ENCODE measurements at regions not wholly inside any gene's neighbourhood (a gene's known extent, or its start where the extent isn't known, plus 50 kb on each side); places are given as distances from the start of the nearest gene placed in this dataset.

- Mint-ChIP-seq H3K4me3 (peak overlapping the region; percentile 81), H3K36me3 (ENCODE audit: low read depth) (peaks cover 24% of the 10 kb centered on the region), H3K27ac (peak overlapping the region; percentile 97), H3K4me1 (peaks cover 65% of the 10 kb centered on the region), H3K9me3 (no peaks in the 10 kb centered on the region), H3K27me3 (peaks cover 38% of the 10 kb centered on the region)
- CTCF ChIA-PET = interaction anchor here (0.6 to 3.0 kb wide), 13 partner anchors 9 to 916 kb away, joined by 3 to 9 read pairs (median 3); partner anchors contain the start of genes SPRYD7 and TRIM13
- POLR2A ChIA-PET = interaction anchor here (2.1 kb wide), 2 partner anchors 45 to 786 kb away, joined by 7 to 9 read pairs; no protein-coding TSS in a partner anchor
- peak; percentile 32 for DNase-seq
Measured at GRCh38 chr13:50126263-50126992, 111.2 kb downstream of the KCNRG start.

GRCh38 chr13:50126993-50127725 lies 111.9 kb downstream of the KCNRG start:
- Mint-ChIP-seq H3K4me3 (peak overlapping the region; percentile 81), H3K27me3 (peaks cover 45% of the 10 kb centered on the region), H3K36me3 (ENCODE audit: low read depth) (peaks cover 21% of the 10 kb centered on the region), H3K4me1 (peaks cover 66% of the 10 kb centered on the region), H3K9me3 (no peaks in the 10 kb centered on the region), H3K27ac (peak overlapping the region; percentile 97)
- CTCF ChIA-PET = interaction anchor here (0.7 to 3.0 kb wide), 10 partner anchors 15 to 970 kb away, joined by 3 to 9 read pairs (median 3); partner anchors contain the start of gene TRIM13
- DNase-seq = peak; percentile 64
- POLR2A ChIA-PET = interaction anchor here (2.1 kb wide), 1 partner anchor 45 kb away, joined by 7 read pairs; no protein-coding TSS in a partner anchor

DNA sequence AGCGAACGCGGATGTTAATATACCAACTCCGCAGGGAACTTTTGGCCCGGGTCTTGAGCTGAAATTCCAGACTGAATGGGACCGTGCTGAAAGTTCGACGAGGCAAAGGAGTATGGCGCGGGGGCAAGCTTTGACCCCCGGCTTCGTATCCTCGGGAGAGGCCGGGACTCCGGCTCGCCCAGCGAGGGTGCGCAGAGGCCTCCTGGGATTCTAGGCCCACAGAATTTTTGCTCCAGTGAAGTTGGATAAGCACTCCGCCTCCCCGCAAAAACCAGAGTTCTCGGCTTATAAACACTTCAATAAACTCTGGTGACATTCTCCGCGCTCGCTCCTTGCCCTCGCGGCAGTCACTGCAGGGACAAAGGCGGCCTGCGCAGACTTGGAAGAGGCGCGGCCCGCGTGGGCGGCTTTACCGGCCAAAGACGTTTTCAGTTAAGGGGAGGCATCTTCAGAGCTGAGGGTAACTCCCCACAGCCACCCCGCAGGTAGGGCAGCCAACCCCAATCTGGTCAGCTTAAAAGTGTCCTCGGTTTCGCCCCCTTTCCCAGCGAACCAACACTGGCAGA lies 112.6 kb downstream of the KCNRG start:
- ChIA-PET POLR2A (interaction anchor here (2.1 kb wide), 1 partner anchor 46 kb away, joined by 7 read pairs; no protein-coding TSS in a partner anchor), CTCF (interaction anchor here (0.7 to 1.7 kb wide), 5 partner anchors 46 to 969 kb away, joined by 3 read pairs; no protein-coding TSS in a partner anchor)
- Mint-ChIP-seq H3K27ac (peak overlapping the region; percentile 62), H3K4me1 (peaks cover 66% of the 10 kb centered on the region), H3K36me3 (ENCODE audit: low read depth) (peaks cover 18% of the 10 kb centered on the region), H3K27me3 (peaks cover 47% of the 10 kb centered on the region), H3K9me3 (no peaks in the 10 kb centered on the region), H3K4me3 (peak overlapping the region; percentile 81)
- DNase-seq = no peak

DNA sequence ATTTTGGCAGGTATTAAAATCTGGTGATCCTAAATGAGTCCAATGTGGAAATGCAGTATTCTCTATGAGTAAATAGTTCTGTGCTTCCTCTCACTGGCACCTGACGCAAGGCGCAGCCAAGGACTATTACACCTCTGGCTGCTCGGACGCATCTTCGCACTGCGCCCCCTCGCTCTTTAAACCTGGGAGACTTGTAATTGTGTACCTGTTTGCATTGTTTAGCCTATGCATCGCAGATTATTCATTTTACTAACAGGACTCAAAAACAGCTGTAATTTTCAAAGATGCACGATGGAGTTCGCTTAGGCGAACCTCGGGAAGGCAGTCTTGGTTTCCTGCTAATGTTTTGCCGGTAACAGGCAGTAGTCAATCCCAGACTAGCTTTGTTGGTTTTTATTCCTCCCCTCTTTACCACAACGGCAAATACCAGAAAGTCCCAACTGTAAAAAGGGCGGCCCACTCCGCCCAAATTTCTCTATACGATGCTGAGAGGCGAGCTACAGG lies 113.2 kb downstream of the KCNRG start:
- Mint-ChIP-seq H3K27me3 (peaks cover 51% of the 10 kb centered on the region), H3K9me3 (no peaks in the 10 kb centered on the region), H3K4me1 (peaks cover 59% of the 10 kb centered on the region), H3K4me3 (peak overlapping the region; percentile 6), H3K36me3 (ENCODE audit: low read depth) (peaks cover 14% of the 10 kb centered on the region), H3K27ac (peak overlapping the region; percentile 84)
- ChIA-PET POLR2A (interaction anchor here (0.6 kb wide), 1 partner anchor 48 kb away, joined by 3 read pairs; no protein-coding TSS in a partner anchor), CTCF (interaction anchor here (0.8 kb wide), 1 partner anchor 50 kb away, joined by 3 read pairs; no protein-coding TSS in a partner anchor)
- no peak for DNase-seq

DNA sequence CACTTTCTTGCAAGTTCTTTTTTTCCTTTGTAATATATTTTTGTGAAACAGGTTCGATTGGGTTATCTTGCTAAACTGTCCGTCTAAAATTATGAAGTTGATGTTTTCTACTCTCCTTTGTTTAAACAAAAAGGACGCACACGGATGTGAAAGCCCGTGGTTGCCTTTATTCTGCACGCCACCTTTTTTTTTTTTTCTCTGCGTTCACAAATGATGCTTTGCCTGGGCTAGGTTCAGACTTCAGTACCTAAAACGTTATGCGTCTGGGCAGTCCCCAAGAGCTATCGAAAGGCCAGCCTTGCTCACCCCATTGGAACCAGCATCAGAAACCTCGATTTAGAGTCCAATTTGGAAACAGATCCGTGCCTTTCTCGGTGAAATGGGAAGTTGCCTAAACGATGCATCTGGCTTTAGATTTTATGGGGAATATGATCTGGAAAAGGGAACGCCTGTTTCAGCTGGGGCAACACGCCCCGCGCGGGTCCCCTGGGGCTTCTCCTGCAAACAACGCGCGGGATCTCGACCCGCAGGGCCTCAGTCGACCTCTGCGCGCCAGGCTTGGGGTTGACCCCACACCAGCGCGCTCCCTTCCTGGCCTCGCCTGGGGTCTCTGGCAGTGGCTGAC lies 113.9 kb downstream of the KCNRG start:
- Mint-ChIP-seq H3K4me3 (peak overlapping the region; percentile 60), H3K9me3 (peaks cover 5% of the 10 kb centered on the region), H3K4me1 (peaks cover 56% of the 10 kb centered on the region), H3K27me3 (peaks cover 58% of the 10 kb centered on the region), H3K27ac (peak overlapping the region; percentile 84), H3K36me3 (ENCODE audit: low read depth) (peaks cover 17% of the 10 kb centered on the region)
- ChIA-PET CTCF (no interaction called here), POLR2A (interaction anchor here (0.6 kb wide), 1 partner anchor 49 kb away, joined by 3 read pairs; no protein-coding TSS in a partner anchor)
- peak; percentile 11 for DNase-seq

GRCh38 chr13:50129706-50130122 lies 114.5 kb downstream of the KCNRG start:
- Mint-ChIP-seq H3K4me3 (peak overlapping the region; percentile 63), H3K27me3 (peaks cover 63% of the 10 kb centered on the region), H3K9me3 (peaks cover 5% of the 10 kb centered on the region), H3K4me1 (peaks cover 56% of the 10 kb centered on the region), H3K27ac (peak overlapping the region; percentile 72), H3K36me3 (ENCODE audit: low read depth) (peaks cover 17% of the 10 kb centered on the region)
- ChIA-PET CTCF (no interaction called here), POLR2A (no interaction called here)
- no peak for DNase-seq

DNA sequence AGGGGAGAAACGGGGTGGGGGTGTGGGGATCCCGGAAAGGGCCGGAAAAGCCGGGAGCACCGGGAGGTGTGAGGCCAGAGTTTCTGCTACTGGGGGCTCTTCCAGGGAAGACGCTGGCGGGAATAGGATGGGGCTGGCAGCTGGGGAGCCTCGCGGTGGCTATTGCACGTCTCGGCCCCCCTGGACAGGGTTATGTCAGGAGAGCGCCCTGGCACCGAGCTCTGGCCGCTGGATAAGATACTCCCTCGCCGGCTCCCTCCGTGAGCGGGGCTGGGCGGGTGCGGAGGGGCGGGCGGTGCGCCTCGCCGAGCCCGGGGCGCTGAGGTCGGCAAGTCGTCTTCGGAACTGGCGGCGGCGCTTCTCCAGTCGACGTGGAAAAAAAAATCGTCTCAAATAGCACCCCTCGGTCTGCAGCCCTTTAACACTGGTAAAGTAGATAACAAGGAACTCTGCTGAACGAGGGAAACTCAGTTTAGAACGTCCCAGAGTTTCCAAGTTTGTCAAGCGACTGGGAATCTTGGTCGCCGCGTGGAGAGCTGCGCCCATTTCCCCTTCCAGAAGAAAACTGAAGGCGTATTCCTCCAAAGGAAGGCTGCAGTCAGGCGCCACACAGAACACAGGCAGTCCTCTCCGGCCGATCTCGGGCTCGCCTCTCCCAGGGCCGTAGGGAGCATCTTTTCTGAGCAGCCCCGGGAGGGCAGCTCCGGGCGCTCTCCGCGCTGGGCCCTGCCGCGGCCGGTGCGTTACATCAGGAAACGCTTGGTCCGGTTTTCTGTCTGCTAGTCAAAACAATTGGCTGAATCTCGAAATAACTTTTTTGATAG lies 115.1 kb downstream of the KCNRG start:
- CTCF ChIA-PET = no interaction called here
- Mint-ChIP-seq H3K27ac (peak overlapping the region; percentile 60), H3K4me1 (peaks cover 56% of the 10 kb centered on the region), H3K36me3 (ENCODE audit: low read depth) (peaks cover 17% of the 10 kb centered on the region), H3K27me3 (peaks cover 69% of the 10 kb centered on the region), H3K9me3 (peaks cover 5% of the 10 kb centered on the region), H3K4me3 (peak overlapping the region; percentile 63)
- POLR2A ChIA-PET = interaction anchor here (0.6 kb wide), 1 partner anchor 1152 kb away, joined by 4 read pairs; no protein-coding TSS in a partner anchor
- DNase-seq = peak; percentile 26

DNA sequence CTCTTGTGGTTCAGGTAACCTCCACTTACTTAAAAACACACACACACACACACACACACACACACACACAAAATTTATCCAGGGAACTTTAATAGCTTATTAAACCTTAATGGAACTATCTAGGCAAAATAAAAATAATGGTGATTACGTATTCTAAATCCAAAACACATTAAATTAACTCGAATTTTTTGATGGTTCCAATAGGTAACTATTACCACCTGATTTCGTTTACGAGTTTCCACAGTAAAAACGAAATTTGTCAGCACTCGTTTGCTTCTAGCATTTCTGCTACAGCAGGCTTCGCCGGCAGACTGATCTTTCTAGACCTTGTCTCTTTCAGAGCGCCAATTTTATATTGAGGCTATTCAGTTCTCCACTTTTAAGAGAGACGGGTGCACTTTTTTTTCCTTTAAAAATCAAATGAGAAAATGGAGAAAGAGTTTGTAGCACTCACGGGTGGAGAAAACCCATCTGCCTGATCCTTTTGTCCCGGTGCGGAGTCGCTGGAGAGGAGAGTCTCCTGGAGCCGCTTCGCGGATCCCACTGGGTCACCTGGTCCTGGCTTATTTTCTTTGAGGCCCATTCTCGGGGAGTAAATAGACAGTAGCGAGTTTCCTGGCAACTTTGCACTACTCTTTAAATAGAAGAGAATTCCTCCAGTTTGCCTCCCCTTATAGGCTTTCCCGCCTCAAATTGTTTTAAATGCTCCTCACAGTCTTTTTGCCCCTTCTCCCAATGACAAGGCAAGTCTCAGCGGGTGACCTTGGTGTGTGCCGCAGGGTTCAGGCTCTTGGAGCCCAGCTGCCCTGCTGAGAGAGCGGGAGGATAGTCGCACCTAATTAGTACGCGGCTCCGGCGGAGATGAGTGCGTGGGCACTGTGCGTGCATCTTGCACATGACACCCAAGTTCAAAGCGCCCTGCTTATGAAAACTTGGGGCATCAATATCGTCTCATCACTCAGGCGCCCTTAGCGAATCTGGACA lies 117.0 kb downstream of the KCNRG start:
- H3K4me3 Mint-ChIP-seq = peak overlapping the region; percentile 56
- peaks cover 45% of the 10 kb centered on the region for H3K4me1 Mint-ChIP-seq
- no peak overlapping the region for H3K27ac Mint-ChIP-seq
- peaks cover 80% of the 10 kb centered on the region for H3K27me3 Mint-ChIP-seq
- CTCF ChIA-PET = interaction anchor here (0.5 to 1.2 kb wide), 2 partner anchors 780 to 1792 kb away, joined by 3 to 6 read pairs; no protein-coding TSS in a partner anchor
- POLR2A ChIA-PET = no interaction called here
- peaks cover 12% of the 10 kb centered on the region for H3K36me3 Mint-ChIP-seq (ENCODE audit: low read depth)
- DNase-seq = no peak
- peaks cover 5% of the 10 kb centered on the region for H3K9me3 Mint-ChIP-seq

DNA sequence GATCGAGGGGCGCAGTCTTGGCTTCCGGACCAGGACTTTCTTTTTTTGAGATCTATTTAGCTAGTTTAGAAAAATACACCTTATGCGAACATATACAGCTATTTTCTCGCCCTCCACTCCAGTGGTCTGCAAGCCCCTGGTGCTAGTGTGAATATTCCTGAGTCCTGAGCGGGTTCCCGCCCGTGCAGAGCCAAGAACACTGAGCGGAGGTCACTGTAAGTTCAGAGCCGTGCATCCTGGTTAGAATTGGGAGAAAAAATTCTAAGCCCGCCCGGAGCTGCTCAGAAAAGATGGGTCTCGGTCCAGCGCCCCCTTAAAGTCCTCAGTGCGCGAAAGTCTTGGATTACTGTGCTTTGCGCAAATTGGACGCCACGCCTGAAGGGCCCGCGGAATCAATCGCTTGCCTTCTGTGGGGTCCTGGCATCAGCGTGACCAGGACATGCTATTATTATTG lies 117.7 kb downstream of the KCNRG start:
- H3K27ac Mint-ChIP-seq = no peak overlapping the region
- H3K27me3 Mint-ChIP-seq = peaks cover 82% of the 10 kb centered on the region
- POLR2A ChIA-PET = no interaction called here
- CTCF ChIA-PET = interaction anchor here (1.2 kb wide), 1 partner anchor 779 kb away, joined by 6 read pairs; no protein-coding TSS in a partner anchor
- DNase-seq = no peak
- peaks cover 43% of the 10 kb centered on the region for H3K4me1 Mint-ChIP-seq
- H3K36me3 Mint-ChIP-seq (ENCODE audit: low read depth) = peaks cover 10% of the 10 kb centered on the region
- H3K4me3 Mint-ChIP-seq = no peak overlapping the region
- peaks cover 5% of the 10 kb centered on the region for H3K9me3 Mint-ChIP-seq

GRCh38 chr13:50133358-50133953 lies 118.2 kb downstream of the KCNRG start:
- Mint-ChIP-seq H3K27me3 (peaks cover 79% of the 10 kb centered on the region), H3K27ac (no peak overlapping the region), H3K36me3 (ENCODE audit: low read depth) (peaks cover 10% of the 10 kb centered on the region), H3K9me3 (peaks cover 5% of the 10 kb centered on the region), H3K4me1 (peaks cover 41% of the 10 kb centered on the region), H3K4me3 (no peak overlapping the region)
- POLR2A ChIA-PET = no interaction called here
- CTCF ChIA-PET = interaction anchor here (1.2 kb wide), 1 partner anchor 778 kb away, joined by 6 read pairs; no protein-coding TSS in a partner anchor
- no peak for DNase-seq
